ENCODE measurements at regions not wholly inside any gene's neighbourhood (a gene's known extent, or its start where the extent isn't known, plus 50 kb on each side); places are given as distances from the start of the nearest gene placed in this dataset.

DNA sequence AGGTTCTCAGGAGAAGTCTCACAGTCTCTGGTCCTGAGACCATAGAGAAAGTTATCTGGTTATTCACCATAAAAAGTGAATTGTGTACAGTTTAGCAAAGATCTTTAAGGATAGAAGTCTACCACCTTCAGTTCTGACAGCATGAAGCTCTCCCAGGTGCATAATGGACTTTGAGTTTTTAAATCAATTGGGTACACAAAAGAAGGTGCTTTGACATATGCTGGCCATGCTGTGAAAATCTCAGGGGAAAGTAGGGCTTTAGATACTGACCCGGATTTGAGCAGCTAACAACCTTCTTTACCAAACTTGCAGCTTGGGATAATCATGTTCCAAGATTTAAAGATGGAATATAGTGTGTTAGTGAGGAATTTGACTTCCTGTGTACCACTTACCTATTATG lies 264.2 kb downstream of the ZSWIM6 start:
- no peak for ATAC-seq

DNA sequence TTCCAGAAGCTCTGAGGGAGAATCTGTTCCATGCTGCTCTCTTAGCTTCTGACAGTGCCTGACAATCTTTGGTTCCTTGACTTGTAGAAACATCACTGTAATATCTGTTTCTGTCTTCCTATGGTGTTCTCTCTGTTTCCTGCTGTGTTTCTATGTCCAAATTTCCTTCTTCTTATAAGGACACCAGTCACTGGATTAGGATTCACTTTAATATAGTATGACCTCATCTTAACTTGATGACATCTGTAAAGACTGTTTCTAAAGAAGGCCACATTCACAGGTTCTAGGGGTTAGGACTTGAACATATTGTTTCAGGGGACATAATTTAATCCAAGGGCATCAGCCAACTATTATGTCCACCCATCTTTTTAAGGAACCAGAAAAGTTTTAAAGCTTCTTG lies 265.6 kb downstream of the ZSWIM6 start:
- no peaks in the 10 kb centered on the region for H3K36me3 Mint-ChIP-seq (ENCODE audit: insufficient read depth)
- H3K4me3 Mint-ChIP-seq, result no peak overlapping the region
- DNase-seq, result no peak
- no peaks in the 10 kb centered on the region for H3K9me3 Mint-ChIP-seq
- H3K27me3 Mint-ChIP-seq (ENCODE audit: low read depth), result peaks cover 2% of the 10 kb centered on the region
- H3K4me1 Mint-ChIP-seq (ENCODE audit: low read depth), result no peaks in the 10 kb centered on the region
- no peak for ATAC-seq

More for the DNA sequence above, 264.2 kb downstream of the ZSWIM6 start:
- Mint-ChIP-seq H3K9me3 (no peaks in the 10 kb centered on the region), H3K4me3 (no peak overlapping the region), H3K36me3 (ENCODE audit: insufficient read depth) (no peaks in the 10 kb centered on the region), H3K4me1 (ENCODE audit: low read depth) (no peaks in the 10 kb centered on the region), H3K27me3 (ENCODE audit: low read depth) (peaks cover 2% of the 10 kb centered on the region)
- no peak for DNase-seq

DNA sequence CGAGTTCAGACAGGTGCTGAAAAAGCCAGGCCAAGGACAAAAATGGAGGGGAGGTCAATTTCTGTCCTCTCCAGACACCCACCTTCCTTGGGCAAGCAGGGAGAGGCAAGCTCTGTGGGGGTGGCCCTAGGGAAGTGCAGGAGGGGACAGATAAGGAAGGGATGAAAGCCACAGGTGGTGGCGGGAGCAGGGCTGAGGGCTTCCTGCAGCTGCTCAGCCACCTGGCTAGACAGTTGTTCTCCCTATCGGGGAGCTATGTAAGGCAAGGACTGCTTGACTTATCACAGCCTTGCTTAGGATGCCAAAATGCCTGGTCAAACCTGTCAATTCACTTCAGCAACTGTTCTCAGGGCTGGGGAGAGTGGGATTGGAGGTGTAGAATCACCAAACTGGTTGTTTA lies 266.1 kb downstream of the ZSWIM6 start:
- Mint-ChIP-seq H3K27me3 (ENCODE audit: low read depth) (peaks cover 1% of the 10 kb centered on the region), H3K36me3 (ENCODE audit: insufficient read depth) (no peaks in the 10 kb centered on the region), H3K9me3 (no peaks in the 10 kb centered on the region), H3K4me3 (no peak overlapping the region), H3K4me1 (ENCODE audit: low read depth) (no peaks in the 10 kb centered on the region)
- ATAC-seq (no peak), DNase-seq (no peak)

DNA sequence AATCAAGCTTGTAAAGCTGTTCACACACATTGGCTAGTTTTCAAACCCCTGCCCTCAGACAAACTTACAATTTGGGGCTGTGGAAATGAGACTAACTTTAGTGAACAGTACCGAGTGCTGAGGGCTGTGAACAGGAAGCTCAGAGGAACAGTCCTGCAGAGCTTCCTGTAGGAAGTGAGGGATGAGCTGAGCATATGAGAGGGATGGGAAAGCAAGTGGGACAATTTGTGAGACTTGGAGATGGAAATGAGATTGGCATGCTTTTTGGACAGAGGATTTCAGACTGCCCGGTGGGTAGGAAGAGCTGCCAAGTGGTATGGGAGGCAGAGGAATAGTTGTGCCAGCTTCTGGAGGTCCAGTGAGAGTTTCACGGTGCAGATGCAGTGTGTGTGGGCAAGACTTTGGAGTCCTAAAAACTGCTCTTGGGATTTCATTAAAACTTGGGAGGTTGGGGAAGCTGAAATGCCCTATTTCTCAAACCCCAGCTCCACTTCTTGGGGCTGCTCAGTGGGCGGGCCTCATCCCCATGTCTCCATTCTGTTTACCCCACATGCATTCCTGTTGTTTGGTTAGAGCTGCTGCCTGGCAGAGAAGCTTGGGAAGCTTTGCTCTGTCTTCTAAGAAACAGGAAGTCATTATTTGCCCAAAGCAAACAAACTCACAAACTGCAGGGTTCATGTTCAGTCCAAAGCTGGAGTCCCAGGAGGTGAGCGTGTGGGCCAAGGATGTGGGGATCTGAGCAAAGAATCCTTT lies 267.5 kb downstream of the ZSWIM6 start:
- H3K27me3 Mint-ChIP-seq (ENCODE audit: low read depth), result peaks cover 9% of the 10 kb centered on the region
- H3K4me1 Mint-ChIP-seq (ENCODE audit: low read depth), result no peaks in the 10 kb centered on the region
- H3K36me3 Mint-ChIP-seq (ENCODE audit: insufficient read depth), result no peaks in the 10 kb centered on the region
- DNase-seq (no peak), ATAC-seq (no peak)
- no peaks in the 10 kb centered on the region for H3K9me3 Mint-ChIP-seq
- no peak overlapping the region for H3K4me3 Mint-ChIP-seq

DNA sequence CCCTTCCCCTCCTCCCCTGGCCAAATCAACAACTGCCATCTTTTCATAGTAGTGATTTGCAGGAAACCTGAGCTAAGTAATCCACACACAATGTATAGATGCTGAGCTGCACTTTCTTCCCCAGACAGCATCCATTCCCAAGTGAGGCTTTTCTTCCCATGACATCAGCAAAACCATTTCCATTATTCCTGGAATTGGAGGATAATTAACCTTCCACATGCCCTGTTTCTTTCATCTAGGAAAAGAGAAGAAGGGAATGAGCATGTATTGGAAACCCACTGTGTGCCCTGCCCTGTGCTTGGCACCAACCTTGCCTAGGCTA lies 268.0 kb downstream of the ZSWIM6 start:
- no peak for DNase-seq
- ATAC-seq, result no peak
- Mint-ChIP-seq H3K4me3 (no peak overlapping the region), H3K27me3 (ENCODE audit: low read depth) (peaks cover 10% of the 10 kb centered on the region), H3K9me3 (no peaks in the 10 kb centered on the region), H3K36me3 (ENCODE audit: insufficient read depth) (no peaks in the 10 kb centered on the region), H3K4me1 (ENCODE audit: low read depth) (no peaks in the 10 kb centered on the region)

GRCh38 chr5:61600945-61601511 lies 269.0 kb downstream of the ZSWIM6 start:
- H3K36me3 Mint-ChIP-seq (ENCODE audit: insufficient read depth), result no peaks in the 10 kb centered on the region
- DNase-seq, result no peak
- no peaks in the 10 kb centered on the region for H3K9me3 Mint-ChIP-seq
- no peaks in the 10 kb centered on the region for H3K4me1 Mint-ChIP-seq (ENCODE audit: low read depth)
- H3K27me3 Mint-ChIP-seq (ENCODE audit: low read depth), result peaks cover 12% of the 10 kb centered on the region
- no peak for ATAC-seq
- no peak overlapping the region for H3K4me3 Mint-ChIP-seq

DNA sequence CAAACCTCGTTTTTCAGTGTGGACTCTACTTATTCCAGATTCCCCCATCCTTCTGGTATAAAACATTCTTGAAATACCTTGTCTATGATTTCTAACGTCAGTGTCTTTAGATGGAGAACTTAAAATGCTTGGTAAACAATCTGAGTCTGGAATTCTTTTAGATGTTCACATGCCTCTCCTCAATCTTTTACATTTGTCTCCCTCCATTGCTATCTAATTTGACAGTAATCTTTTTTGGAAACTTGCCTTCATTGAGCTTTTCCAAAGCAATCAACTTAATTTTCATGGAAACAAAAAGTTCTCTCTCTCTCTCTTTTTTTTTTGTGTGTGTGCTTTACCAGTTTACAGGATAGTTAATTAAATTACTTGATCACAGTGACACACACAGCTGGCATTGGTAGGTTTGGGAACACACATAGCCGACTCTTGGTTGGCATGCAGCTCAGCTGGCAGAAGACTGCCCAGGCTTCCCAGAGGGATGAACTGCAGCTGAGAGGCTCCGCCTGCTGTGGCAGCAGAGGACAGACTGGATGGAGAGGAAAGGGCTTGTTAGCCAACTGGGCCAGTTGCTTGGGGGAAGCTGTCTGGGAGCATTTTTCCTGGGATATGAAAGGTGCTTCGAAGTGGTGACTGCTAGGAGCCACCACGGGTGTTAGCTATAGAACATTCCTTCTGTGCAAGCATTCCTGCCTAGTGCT lies 271.3 kb downstream of the ZSWIM6 start:
- H3K4me3 Mint-ChIP-seq, result no peak overlapping the region
- H3K36me3 Mint-ChIP-seq (ENCODE audit: insufficient read depth), result no peaks in the 10 kb centered on the region
- H3K9me3 Mint-ChIP-seq, result no peaks in the 10 kb centered on the region
- no peak for ATAC-seq
- peaks cover 12% of the 10 kb centered on the region for H3K27me3 Mint-ChIP-seq (ENCODE audit: low read depth)
- DNase-seq, result no peak
- no peaks in the 10 kb centered on the region for H3K4me1 Mint-ChIP-seq (ENCODE audit: low read depth)

DNA sequence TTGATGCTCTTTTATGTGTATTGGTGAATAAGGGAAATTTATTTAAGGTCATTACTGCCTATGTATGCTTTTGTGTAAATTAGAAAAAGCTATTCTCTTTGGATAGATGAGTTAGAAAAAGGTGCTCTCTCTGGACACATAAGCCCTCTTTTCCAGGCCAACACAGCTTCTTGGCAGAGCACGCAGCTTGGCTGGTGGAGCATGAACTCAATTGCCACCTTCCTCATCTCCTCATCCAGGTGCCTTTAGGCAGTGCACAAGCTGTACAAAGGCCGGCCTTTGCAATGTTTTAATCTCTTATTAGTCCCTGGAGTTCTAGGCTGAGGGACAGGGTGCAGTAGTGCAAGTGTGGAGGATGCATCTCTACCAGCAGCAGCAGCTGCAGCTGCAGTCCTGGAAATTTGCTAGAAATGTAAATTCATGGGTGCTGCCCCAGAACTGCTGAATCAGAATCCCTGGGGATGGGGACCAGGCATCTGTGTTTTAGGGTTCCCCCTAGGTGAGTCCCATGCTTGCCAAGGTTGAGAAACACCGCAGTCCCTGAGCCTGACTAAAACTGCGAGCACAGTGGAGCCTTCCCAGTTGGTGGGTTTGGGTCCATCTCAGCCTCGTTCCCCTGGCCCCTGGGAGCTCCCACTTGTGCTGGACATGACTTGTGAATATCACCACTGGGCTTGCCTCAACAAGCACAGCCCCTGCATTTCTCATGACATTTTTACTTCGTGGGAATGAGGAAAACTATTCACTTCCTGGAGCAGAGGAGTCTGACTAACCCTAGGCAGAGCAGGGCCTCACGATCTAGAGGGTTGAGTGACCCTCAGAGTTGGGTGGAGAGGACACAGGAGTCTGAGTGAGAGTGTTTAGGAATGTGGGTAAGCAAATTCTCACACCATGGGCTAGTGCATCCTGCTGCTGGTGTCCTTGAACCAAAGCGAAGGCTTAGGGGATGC lies 272.3 kb downstream of the ZSWIM6 start:
- Mint-ChIP-seq H3K27me3 (ENCODE audit: low read depth) (peaks cover 12% of the 10 kb centered on the region), H3K9me3 (no peaks in the 10 kb centered on the region), H3K36me3 (ENCODE audit: insufficient read depth) (no peaks in the 10 kb centered on the region), H3K4me3 (no peak overlapping the region), H3K4me1 (ENCODE audit: low read depth) (no peaks in the 10 kb centered on the region)
- ATAC-seq (no peak), DNase-seq (no peak)

DNA sequence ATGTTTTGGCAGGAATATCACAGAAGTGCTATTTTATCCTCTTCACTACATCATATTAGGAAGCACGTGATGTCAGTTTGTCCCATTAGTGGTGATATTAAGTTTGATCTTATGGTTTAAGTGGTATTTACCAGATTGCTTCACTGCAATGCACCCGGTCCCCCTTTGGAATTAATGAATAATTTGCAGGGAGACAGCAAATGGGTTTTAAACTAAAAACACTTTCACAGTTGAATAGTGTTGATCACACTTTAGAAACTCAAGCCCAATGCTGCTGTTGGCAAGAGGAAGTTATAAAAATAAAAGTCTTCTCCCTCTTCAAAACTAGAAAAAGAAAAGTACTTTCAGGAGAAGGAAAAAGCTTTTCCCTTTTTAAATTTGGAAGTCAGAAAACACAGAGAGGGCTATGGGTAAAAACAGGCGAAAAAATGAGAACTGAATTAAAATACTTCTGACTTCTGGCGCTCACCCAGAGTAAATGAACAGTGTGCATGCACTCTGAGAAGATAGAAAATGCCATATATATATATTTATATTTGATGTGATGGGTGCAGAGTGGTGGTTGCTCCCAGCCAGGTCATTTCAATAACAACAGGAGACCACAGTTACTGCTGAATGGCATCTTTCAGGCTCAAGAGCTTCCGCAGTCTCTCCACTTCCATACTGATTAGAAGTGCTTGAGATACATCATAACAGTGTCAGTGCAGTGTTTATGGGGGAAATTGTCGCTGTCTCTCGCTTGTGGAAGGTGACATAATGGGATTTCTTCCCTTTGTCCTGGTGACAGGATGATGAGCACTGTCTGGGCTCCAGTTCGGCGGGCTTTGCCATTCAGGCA lies 278.0 kb downstream of the ZSWIM6 start:
- Mint-ChIP-seq H3K4me1 (ENCODE audit: low read depth) (no peaks in the 10 kb centered on the region), H3K27me3 (ENCODE audit: low read depth) (peaks cover 6% of the 10 kb centered on the region), H3K9me3 (no peaks in the 10 kb centered on the region), H3K36me3 (ENCODE audit: insufficient read depth) (no peaks in the 10 kb centered on the region), H3K4me3 (no peak overlapping the region)
- DNase-seq (no peak), ATAC-seq (no peak)

- H3K36me3 Mint-ChIP-seq (ENCODE audit: insufficient read depth), result no peaks in the 10 kb centered on the region
- no peaks in the 10 kb centered on the region for H3K4me1 Mint-ChIP-seq (ENCODE audit: low read depth)
- H3K27me3 Mint-ChIP-seq (ENCODE audit: low read depth), result peaks cover 4% of the 10 kb centered on the region
- ATAC-seq (no peak), DNase-seq (no peak)
- no peaks in the 10 kb centered on the region for H3K9me3 Mint-ChIP-seq
- H3K4me3 Mint-ChIP-seq, result no peak overlapping the region
Observed at GRCh38 chr5:61610678-61611024, 278.6 kb downstream of the ZSWIM6 start.

DNA sequence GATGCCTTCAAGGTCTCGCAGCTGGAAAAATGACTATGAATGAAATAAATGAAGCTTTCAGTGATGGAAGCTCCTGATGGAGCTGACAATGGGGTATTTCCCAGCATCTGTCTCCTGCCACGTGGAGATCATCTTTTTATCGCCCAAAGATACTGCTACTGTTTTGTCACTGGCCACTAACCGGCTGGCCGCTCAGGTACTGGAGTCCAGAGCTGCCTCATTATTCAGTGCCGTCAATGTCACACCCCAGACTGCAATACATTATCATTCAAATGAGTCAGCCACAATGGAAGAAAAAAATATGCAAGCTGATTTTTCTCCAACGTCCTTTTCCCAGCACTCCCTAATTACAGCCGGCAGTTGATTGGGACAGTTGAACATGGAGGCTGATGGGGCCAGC lies 280.4 kb downstream of the ZSWIM6 start:
- no peaks in the 10 kb centered on the region for H3K4me1 Mint-ChIP-seq (ENCODE audit: low read depth)
- DNase-seq (no peak), ATAC-seq (no peak)
- no peaks in the 10 kb centered on the region for H3K36me3 Mint-ChIP-seq (ENCODE audit: insufficient read depth)
- H3K9me3 Mint-ChIP-seq, result no peaks in the 10 kb centered on the region
- H3K27me3 Mint-ChIP-seq (ENCODE audit: low read depth), result peaks cover 4% of the 10 kb centered on the region
- H3K4me3 Mint-ChIP-seq, result no peak overlapping the region

- Mint-ChIP-seq H3K36me3 (ENCODE audit: insufficient read depth) (no peaks in the 10 kb centered on the region), H3K4me3 (no peak overlapping the region), H3K27me3 (ENCODE audit: low read depth) (peaks cover 4% of the 10 kb centered on the region), H3K4me1 (ENCODE audit: low read depth) (no peaks in the 10 kb centered on the region), H3K9me3 (no peaks in the 10 kb centered on the region)
- ATAC-seq (no peak), DNase-seq (no peak)
Observed at GRCh38 chr5:61613679-61614078, 281.6 kb downstream of the ZSWIM6 start.

DNA sequence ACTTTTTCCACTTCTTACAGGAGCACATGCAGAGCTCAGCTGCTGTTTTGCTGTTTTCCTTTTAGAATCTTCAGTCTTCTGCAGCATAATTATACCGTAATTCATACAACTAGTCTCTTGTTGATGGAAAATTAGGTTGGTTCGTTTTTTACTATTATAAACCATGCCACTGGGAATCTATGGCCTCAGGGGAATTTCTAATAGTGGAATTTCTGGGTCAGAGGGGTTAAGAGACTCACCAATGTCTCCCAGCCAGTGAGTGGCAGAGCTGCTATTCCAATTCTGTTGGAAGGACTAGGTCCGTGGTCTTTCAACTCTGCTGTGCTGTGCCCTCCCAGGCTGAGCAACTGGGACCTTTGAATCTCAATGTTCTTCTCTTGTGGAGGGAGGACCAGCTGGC lies 282.5 kb downstream of the ZSWIM6 start:
- peaks cover 6% of the 10 kb centered on the region for H3K27me3 Mint-ChIP-seq (ENCODE audit: low read depth)
- H3K4me1 Mint-ChIP-seq (ENCODE audit: low read depth), result no peaks in the 10 kb centered on the region
- DNase-seq (no peak), ATAC-seq (no peak)
- no peak overlapping the region for H3K4me3 Mint-ChIP-seq
- H3K36me3 Mint-ChIP-seq (ENCODE audit: insufficient read depth), result no peaks in the 10 kb centered on the region
- H3K9me3 Mint-ChIP-seq, result no peaks in the 10 kb centered on the region

- Mint-ChIP-seq H3K4me3 (no peak overlapping the region), H3K36me3 (ENCODE audit: insufficient read depth) (no peaks in the 10 kb centered on the region), H3K4me1 (ENCODE audit: low read depth) (no peaks in the 10 kb centered on the region), H3K27me3 (ENCODE audit: low read depth) (peaks cover 7% of the 10 kb centered on the region), H3K9me3 (no peaks in the 10 kb centered on the region)
- DNase-seq, result no peak
- ATAC-seq, result no peak
Observed at GRCh38 chr5:61617039-61617438, 285.0 kb downstream of the ZSWIM6 start.
